BE2C (cell line): ENCODE measurements at regions not wholly inside any gene's neighbourhood (a gene's known extent, or its start where the extent isn't known, plus 50 kb on each side); places are given as distances from the start of the nearest gene placed in this dataset.

Experiments
- DNase-seq: peaks from one replicate; pipeline ENCODE4 v3.0.0-alpha.2; 2020
- H3K27me3 ChIP-seq: fragments of 250-450 bp; sonication (Bioruptor Pico); 2 replicates; pipeline ENCODE4 v1.5.1; 2020; ENCODE audit warnings: mild to moderate bottlenecking
- H3K36me3 ChIP-seq: fragments of 250-450 bp; sonication (Bioruptor Pico); 2 replicates; pipeline ENCODE4 v1.5.1; 2020; ENCODE audit warnings: mild to moderate bottlenecking
- H3K4me1 ChIP-seq: fragments of 250-450 bp; sonication (Bioruptor Pico); 2 replicates; pipeline ENCODE4 v1.5.1; 2020
- H3K4me3 ChIP-seq: 2 replicates; pipeline ENCODE4 v1.5.1; 2011; ENCODE audit warnings: low read depth, low read length
- H3K9me3 ChIP-seq: fragments of 250-450 bp; sonication (Bioruptor Pico); 2 replicates; pipeline ENCODE4 v1.5.1; 2020
- TF ChIP-seq, protein P1 (sequence below): IDR thresholded peaks from 2 replicates; pipeline ENCODE4 v1.5.1; 2012; ENCODE audit warnings: mild to moderate bottlenecking, low read depth, low read length

DNA sequence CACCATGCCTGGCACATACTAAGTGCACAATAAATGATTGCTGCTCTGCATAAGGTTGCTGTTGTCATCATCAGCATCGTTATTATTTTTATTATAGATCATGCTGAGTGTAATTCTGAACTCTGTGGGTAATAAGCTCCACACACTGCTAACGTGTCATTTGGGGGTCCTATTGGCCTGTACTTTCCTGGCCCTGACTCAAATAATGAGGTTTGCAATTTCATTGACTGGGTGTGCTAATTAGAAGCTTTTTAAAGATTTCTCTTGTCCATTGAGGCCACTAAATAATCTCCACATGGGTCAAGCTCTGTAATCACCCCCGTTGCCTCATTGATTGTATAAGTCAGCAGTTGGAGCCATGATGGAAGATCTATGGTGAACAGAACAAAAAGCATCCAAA, 320.8 kb upstream of the TMPO start:
- Histone ChIP-seq H3K27me3 (no peaks in the 10 kb centered on the region), H3K4me1 (no peaks in the 10 kb centered on the region), H3K9me3 (no peaks in the 10 kb centered on the region), H3K4me3 (no peak overlapping the region), H3K36me3 (no peaks in the 10 kb centered on the region)
- no peak for DNase-seq
- TF ChIP-seq, protein P1, sequence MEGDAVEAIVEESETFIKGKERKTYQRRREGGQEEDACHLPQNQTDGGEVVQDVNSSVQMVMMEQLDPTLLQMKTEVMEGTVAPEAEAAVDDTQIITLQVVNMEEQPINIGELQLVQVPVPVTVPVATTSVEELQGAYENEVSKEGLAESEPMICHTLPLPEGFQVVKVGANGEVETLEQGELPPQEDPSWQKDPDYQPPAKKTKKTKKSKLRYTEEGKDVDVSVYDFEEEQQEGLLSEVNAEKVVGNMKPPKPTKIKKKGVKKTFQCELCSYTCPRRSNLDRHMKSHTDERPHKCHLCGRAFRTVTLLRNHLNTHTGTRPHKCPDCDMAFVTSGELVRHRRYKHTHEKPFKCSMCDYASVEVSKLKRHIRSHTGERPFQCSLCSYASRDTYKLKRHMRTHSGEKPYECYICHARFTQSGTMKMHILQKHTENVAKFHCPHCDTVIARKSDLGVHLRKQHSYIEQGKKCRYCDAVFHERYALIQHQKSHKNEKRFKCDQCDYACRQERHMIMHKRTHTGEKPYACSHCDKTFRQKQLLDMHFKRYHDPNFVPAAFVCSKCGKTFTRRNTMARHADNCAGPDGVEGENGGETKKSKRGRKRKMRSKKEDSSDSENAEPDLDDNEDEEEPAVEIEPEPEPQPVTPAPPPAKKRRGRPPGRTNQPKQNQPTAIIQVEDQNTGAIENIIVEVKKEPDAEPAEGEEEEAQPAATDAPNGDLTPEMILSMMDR: no peak

GRCh38 chr12:98198261-98198982, 317.0 kb upstream of the TMPO start:
- Histone ChIP-seq H3K27me3 (no peaks in the 10 kb centered on the region), H3K4me3 (no peak overlapping the region), H3K4me1 (no peaks in the 10 kb centered on the region), H3K36me3 (no peaks in the 10 kb centered on the region), H3K9me3 (no peaks in the 10 kb centered on the region)
- TF ChIP-seq, protein P1: no peak
- no peak for DNase-seq

DNA sequence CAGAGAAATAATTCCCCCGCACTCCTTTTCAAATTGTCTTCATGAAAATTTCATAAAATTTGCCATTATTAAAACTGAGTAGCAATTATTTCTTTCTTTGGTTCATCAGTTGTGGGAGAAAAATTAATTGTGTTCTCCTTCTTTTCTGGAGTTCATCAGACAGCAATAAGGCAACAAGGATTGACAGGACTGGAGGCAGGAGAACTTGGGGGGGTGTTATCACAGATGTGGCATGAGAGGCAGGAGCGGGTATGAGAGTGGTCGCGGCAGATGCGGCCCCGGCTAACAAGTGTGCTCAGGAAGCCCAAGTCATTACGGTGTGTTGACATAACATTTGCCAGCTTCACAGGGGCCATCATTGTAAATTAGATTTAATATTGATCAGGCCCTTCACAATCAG, 306.6 kb upstream of the TMPO start:
- Histone ChIP-seq H3K9me3 (no peaks in the 10 kb centered on the region), H3K4me1 (no peaks in the 10 kb centered on the region), H3K27me3 (no peaks in the 10 kb centered on the region), H3K36me3 (no peaks in the 10 kb centered on the region), H3K4me3 (no peak overlapping the region)
- no peak for DNase-seq
- TF ChIP-seq, protein P1: no peak

GRCh38 chr12:98211909-98212695, 303.3 kb upstream of the TMPO start:
- TF ChIP-seq, protein P1: no peak
- Histone ChIP-seq H3K4me1 (no peaks in the 10 kb centered on the region), H3K36me3 (no peaks in the 10 kb centered on the region), H3K9me3 (no peaks in the 10 kb centered on the region), H3K27me3 (no peaks in the 10 kb centered on the region), H3K4me3 (no peak overlapping the region)
- DNase-seq: no peak

DNA sequence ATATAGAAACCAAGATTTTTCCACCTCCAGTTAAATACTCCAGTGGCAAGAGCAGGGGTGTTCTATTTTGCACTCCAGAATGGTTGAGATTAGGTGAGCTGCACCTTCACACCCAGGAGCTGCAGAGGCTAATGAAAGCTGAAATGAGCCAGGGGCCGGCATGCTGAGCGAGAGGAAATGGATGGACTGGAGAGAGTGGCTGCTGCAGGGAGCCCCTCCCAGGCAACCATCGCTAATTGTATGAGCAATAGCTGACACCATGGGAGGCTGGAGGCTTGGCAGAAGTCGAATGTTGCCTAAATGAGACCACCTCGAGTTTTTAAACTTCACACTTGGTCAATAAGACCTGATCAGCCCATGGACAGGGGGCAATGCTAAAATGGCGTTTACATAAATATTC, 301.8 kb upstream of the TMPO start:
- DNase-seq: no peak
- Histone ChIP-seq H3K4me1 (no peaks in the 10 kb centered on the region), H3K9me3 (no peaks in the 10 kb centered on the region), H3K27me3 (no peaks in the 10 kb centered on the region), H3K4me3 (no peak overlapping the region), H3K36me3 (no peaks in the 10 kb centered on the region)
- TF ChIP-seq, protein P1: no peak

DNA sequence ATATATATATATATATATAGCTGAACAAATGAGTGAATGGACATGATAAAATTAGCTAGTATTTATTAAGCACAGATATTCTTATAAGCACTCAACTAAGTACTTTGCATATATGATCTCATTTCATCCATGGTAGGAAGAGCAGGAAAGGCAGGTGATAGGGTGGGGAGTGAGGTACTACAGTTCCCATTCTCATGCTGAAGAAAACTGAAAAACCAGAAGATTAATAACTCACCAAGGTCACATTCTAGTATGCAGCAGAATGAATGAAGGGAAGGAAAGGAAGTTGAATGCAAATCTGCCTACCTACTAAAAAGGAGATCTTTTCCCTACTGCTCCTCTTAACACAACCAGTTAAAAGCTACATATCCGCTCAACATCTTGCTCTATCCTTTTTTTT, 298.1 kb upstream of the TMPO start:
- Histone ChIP-seq H3K9me3 (no peaks in the 10 kb centered on the region), H3K36me3 (no peaks in the 10 kb centered on the region), H3K4me3 (no peak overlapping the region), H3K4me1 (no peaks in the 10 kb centered on the region), H3K27me3 (no peaks in the 10 kb centered on the region)
- TF ChIP-seq, protein P1: no peak
- DNase-seq: no peak
